NB4 (cell line): ENCODE measurements at regions not wholly inside any gene's neighbourhood (a gene's known extent, or its start where the extent isn't known, plus 50 kb on each side); places are given as distances from the start of the nearest gene placed in this dataset.

ENCODE experiments used
- DNase-seq: peaks from one replicate; pipeline ENCODE4 v3.0.0; 2010; ENCODE audit warnings: low read depth
- H3K4me3 ChIP-seq: one replicate; pipeline ENCODE4 v1.5.1; 2011; ENCODE audit warnings: mild to moderate bottlenecking, low read depth, low read length, moderate library complexity
- MYC ChIP-seq: IDR thresholded peaks from 2 replicates; pipeline ENCODE4 v1.6.1; 2011; ENCODE audit warnings: low read depth, low read length
- POLR2A ChIP-seq: IDR thresholded peaks from 2 replicates; pipeline ENCODE4 v1.6.1; 2011; ENCODE audit warnings: mild to moderate bottlenecking; ENCODE audit not compliant: insufficient read length; ENCODE audit errors: extremely low read depth
- TF ChIP-seq, protein P1 (sequence below): IDR thresholded peaks from 2 replicates; pipeline ENCODE4 v1.6.1; 2011; ENCODE audit warnings: low read depth, low read length
- TF ChIP-seq, protein P2 (sequence below): IDR thresholded peaks from one replicate; pipeline ENCODE4 v1.5.1; 2012; ENCODE audit warnings: low read depth, low read length

DNA sequence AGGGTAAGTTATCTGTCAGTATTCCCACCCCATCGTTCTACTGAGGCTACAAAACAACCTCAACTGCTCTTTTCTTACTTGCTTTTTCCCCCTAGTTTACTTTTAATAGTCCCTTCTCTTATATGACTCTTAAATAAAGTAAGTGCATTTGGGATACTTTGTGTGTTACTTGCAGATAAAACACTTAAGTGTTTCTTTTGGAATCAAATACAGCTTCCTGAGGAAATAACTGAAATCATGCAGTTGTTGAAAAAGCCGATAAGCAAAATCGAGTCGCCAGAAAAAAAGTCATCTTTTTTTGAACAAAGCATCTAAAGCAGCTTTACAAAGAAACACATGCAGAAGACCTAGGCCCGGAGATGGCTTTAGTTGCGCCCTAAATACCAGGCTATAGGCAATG is 53.5 kb upstream of the EPB41L4A start:
- TF ChIP-seq, protein P1, sequence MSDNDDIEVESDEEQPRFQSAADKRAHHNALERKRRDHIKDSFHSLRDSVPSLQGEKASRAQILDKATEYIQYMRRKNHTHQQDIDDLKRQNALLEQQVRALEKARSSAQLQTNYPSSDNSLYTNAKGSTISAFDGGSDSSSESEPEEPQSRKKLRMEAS, result no peak
- TF ChIP-seq POLR2A, result no peak
- no peak for TF ChIP-seq MYC
- TF ChIP-seq, protein P2, sequence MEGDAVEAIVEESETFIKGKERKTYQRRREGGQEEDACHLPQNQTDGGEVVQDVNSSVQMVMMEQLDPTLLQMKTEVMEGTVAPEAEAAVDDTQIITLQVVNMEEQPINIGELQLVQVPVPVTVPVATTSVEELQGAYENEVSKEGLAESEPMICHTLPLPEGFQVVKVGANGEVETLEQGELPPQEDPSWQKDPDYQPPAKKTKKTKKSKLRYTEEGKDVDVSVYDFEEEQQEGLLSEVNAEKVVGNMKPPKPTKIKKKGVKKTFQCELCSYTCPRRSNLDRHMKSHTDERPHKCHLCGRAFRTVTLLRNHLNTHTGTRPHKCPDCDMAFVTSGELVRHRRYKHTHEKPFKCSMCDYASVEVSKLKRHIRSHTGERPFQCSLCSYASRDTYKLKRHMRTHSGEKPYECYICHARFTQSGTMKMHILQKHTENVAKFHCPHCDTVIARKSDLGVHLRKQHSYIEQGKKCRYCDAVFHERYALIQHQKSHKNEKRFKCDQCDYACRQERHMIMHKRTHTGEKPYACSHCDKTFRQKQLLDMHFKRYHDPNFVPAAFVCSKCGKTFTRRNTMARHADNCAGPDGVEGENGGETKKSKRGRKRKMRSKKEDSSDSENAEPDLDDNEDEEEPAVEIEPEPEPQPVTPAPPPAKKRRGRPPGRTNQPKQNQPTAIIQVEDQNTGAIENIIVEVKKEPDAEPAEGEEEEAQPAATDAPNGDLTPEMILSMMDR, result no peak
- no peak for DNase-seq
- no peak overlapping the region for H3K4me3 ChIP-seq

DNA sequence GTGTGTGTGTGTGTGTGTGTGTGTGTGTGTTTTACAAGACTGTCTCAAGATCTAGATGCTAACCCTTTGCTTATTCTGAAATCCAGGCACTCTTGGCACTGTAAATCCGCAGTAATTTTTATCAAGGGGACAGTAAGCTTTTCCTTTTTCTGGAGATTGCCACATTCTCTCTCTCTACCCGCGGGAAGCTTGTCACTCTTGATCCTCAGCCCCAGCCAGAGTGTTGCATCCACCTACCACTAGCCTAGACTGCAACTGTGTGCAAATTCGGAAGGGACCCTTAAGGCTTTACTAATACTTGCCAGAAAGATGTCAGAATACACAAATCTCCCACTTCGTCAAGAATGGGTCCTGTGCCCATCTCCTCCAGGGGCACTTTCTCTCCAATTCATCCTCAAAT is 54.9 kb upstream of the EPB41L4A start:
- H3K4me3 ChIP-seq, result no peak overlapping the region
- TF ChIP-seq POLR2A (no peak), MYC (no peak)
- TF ChIP-seq, protein P2, result no peak
- TF ChIP-seq, protein P1, result no peak
- no peak for DNase-seq

DNA sequence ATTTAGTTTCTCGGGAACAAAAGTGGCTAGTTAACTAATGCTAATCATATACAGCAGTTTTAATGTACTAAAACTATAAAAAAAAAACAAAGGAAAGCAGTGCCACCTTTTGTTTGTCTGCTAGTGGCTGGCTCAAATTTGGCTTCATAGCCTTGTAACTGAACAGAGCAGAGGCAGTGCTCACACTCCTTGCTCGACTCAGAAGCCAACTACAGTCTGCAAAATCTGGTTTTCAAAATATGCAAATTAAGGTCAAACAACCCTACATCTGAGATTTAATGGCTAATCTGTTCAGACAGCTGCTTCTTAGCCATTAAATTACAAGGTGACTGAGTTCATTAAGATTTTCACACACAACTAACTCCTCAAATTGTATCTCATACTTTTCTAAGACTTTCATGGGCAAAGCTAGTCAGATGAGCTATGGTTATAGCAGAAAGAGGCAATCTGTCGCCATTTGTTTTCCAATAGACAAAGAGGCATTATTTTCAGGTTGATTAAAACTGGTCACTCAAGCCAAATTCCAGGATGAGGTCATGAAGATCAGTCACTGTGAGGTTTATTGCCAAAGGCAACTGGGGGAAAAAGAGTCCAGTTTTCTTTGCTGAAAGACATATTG is 56.8 kb upstream of the EPB41L4A start:
- no peak for DNase-seq
- TF ChIP-seq, protein P1, result no peak
- TF ChIP-seq MYC, result no peak
- no peak overlapping the region for H3K4me3 ChIP-seq

DNA sequence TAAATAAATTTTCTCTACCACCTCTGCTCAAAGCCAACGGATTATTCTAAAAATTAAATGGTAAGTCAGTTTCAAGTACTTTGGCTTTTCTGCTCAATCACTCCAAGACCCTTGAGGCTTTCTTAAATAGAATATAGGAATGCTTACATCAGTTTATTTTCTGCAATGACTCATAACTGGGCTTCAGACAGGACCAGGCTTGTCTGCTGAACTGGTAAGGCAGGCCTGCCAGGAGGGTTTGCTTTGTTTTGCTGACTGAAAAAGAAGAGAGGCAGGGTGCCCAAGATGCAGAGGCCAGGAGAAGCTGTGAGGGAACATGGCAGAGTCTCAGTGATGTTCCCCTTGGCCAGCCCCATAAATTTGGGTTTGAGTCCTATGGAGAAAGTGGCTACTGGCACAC is 60.3 kb upstream of the EPB41L4A start:
- DNase-seq, result no peak
- H3K4me3 ChIP-seq, result no peak overlapping the region
- TF ChIP-seq MYC (no peak), POLR2A (no peak)
- TF ChIP-seq, protein P1, result no peak
- TF ChIP-seq, protein P2, result no peak

DNA sequence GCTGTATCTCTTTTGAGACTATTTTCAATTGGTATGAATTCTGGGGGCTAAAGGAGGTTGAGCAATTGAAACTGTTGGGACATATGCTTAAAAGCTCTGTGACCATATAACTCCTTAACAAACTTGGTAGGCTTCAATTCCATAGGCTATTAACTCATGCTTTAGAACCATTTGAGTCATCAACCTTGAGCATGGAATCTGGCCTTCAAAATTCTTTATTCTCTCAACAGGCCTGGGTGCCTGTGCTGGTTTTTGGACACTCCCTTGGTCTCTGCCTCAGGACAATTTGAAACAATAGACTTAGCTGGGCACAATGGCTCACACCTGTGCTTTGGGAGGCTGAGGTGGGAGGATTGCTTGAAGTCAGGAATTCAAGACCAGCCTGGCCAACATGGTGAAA is 61.4 kb upstream of the EPB41L4A start:
- TF ChIP-seq POLR2A (no peak), MYC (no peak)
- TF ChIP-seq, protein P1, result no peak
- TF ChIP-seq, protein P2, result no peak
- H3K4me3 ChIP-seq, result no peak overlapping the region
- no peak for DNase-seq

- no peak for DNase-seq
- no peak overlapping the region for H3K4me3 ChIP-seq
- TF ChIP-seq MYC, result no peak
- TF ChIP-seq, protein P1, result no peak
- TF ChIP-seq POLR2A, result no peak
- TF ChIP-seq, protein P2, result no peak
Measured at GRCh38 chr5:112483704-112484103, 64.6 kb upstream of the EPB41L4A start.
